ENCODE measurements at regions not wholly inside any gene's neighbourhood (a gene's known extent, or its start where the extent isn't known, plus 50 kb on each side); places are given as distances from the start of the nearest gene placed in this dataset.

GRCh38 chr2:6294791-6295190, 570.9 kb downstream of the CMPK2 start:
- Histone ChIP-seq H3K79me2 (ENCODE audit: insufficient read depth, low read length) (no peaks in the 10 kb centered on the region), H3K27me3 (ENCODE audit: insufficient read depth, low read length, poor library complexity, severe bottlenecking) (no peaks in the 10 kb centered on the region), H3K4me3 (ENCODE audit: low read length, poor library complexity, severe bottlenecking) (no peak overlapping the region), H2AFZ (ENCODE audit: low read length) (no peak overlapping the region), H3K4me1 (ENCODE audit: insufficient read depth, low read length, poor library complexity, severe bottlenecking) (no peaks in the 10 kb centered on the region), H3K9me3 (ENCODE audit: insufficient read depth, low read depth, low read length) (peaks cover 3% of the 10 kb centered on the region; the same call in 1 of the 2 replicates), H3K36me3 (ENCODE audit: insufficient read depth, low read length) (no peaks in the 10 kb centered on the region), H3F3A (ENCODE audit: low read depth) (no peaks in the 10 kb centered on the region), H3K4me2 (ENCODE audit: low read depth, low read length, poor library complexity, severe bottlenecking) (no peak overlapping the region), H3K9ac (ENCODE audit: low read depth, low read length, poor library complexity, severe bottlenecking) (no peak overlapping the region), H4K20me1 (ENCODE audit: insufficient read depth, low read length, poor library complexity, severe bottlenecking) (no peaks in the 10 kb centered on the region), H3K9me2 (replicated peaks; ENCODE audit: low read depth, low read length) (no peaks in the 10 kb centered on the region)
- no peak for TF ChIP-seq CTCF (conservative IDR thresholded peaks at IDR 0.05; ENCODE audit: low read length)
- no peak for TF ChIP-seq EZH2phosphoT487 (IDR thresholded peaks at IDR 0.05; ENCODE audit: borderline replicate concordance)

- H2AFZ ChIP-seq (ENCODE audit: low read length), result no peak overlapping the region
- no peaks in the 10 kb centered on the region for H4K20me1 ChIP-seq (ENCODE audit: insufficient read depth, low read length, poor library complexity, severe bottlenecking)
- no peak overlapping the region for H3K9ac ChIP-seq (ENCODE audit: low read depth, low read length, poor library complexity, severe bottlenecking)
- TF ChIP-seq CTCF (conservative IDR thresholded peaks at IDR 0.05; ENCODE audit: low read length) (no peak), EZH2phosphoT487 (IDR thresholded peaks at IDR 0.05; ENCODE audit: borderline replicate concordance) (no peak)
- no peaks in the 10 kb centered on the region for H3K9me2 ChIP-seq (replicated peaks; ENCODE audit: low read depth, low read length)
- H3K36me3 ChIP-seq (ENCODE audit: insufficient read depth, low read length), result no peaks in the 10 kb centered on the region
- no peaks in the 10 kb centered on the region for H3K4me1 ChIP-seq (ENCODE audit: insufficient read depth, low read length, poor library complexity, severe bottlenecking)
- no peaks in the 10 kb centered on the region for H3F3A ChIP-seq (ENCODE audit: low read depth)
- H3K9me3 ChIP-seq (ENCODE audit: insufficient read depth, low read depth, low read length), result no peaks in the 10 kb centered on the region; the same call in 1 of the 2 replicates
- H3K4me2 ChIP-seq (ENCODE audit: low read depth, low read length, poor library complexity, severe bottlenecking), result no peak overlapping the region
- no peaks in the 10 kb centered on the region for H3K79me2 ChIP-seq (ENCODE audit: insufficient read depth, low read length)
- H3K4me3 ChIP-seq (ENCODE audit: low read length, poor library complexity, severe bottlenecking), result no peak overlapping the region
- no peaks in the 10 kb centered on the region for H3K27me3 ChIP-seq (ENCODE audit: insufficient read depth, low read length, poor library complexity, severe bottlenecking)
Observed at GRCh38 chr2:6297238-6297637, 568.5 kb downstream of the CMPK2 start.

DNA sequence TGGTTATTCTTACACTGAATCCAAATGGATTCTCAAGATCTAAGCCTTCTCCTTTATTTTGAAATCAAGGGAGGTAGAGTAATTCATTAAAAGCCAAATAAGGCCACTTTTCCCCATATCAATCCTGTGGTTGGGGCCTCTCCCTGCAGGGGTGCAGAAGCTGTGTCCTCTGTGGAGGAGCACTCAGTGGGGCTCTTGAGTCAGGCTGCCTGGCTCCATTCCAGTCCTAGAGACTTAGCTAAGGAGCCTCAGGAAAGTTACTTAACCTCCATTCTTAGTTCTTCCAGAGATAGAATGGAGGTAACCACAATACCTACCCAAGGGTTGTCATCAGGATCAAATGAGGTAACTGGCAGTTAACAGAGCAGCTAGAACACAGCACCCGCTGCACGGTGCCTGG, 564.3 kb downstream of the CMPK2 start:
- Histone ChIP-seq H3K4me2 (ENCODE audit: low read depth, low read length, poor library complexity, severe bottlenecking) (no peak overlapping the region), H3K9me2 (replicated peaks; ENCODE audit: low read depth, low read length) (no peaks in the 10 kb centered on the region), H3F3A (ENCODE audit: low read depth) (no peaks in the 10 kb centered on the region)

More for the DNA sequence above, 564.3 kb downstream of the CMPK2 start:
- Histone ChIP-seq H3K9me3 (ENCODE audit: insufficient read depth, low read depth, low read length) (no peaks in the 10 kb centered on the region; the same call in 1 of the 2 replicates), H3K79me2 (ENCODE audit: insufficient read depth, low read length) (no peaks in the 10 kb centered on the region), H3K9ac (ENCODE audit: low read depth, low read length, poor library complexity, severe bottlenecking) (no peak overlapping the region), H3K4me1 (ENCODE audit: insufficient read depth, low read length, poor library complexity, severe bottlenecking) (no peaks in the 10 kb centered on the region), H4K20me1 (ENCODE audit: insufficient read depth, low read length, poor library complexity, severe bottlenecking) (no peaks in the 10 kb centered on the region), H2AFZ (ENCODE audit: low read length) (no peak overlapping the region), H3K4me3 (ENCODE audit: low read length, poor library complexity, severe bottlenecking) (no peak overlapping the region), H3K36me3 (ENCODE audit: insufficient read depth, low read length) (no peaks in the 10 kb centered on the region), H3K27me3 (ENCODE audit: insufficient read depth, low read length, poor library complexity, severe bottlenecking) (no peaks in the 10 kb centered on the region)
- TF ChIP-seq CTCF (conservative IDR thresholded peaks at IDR 0.05; ENCODE audit: low read length), result no peak
- TF ChIP-seq EZH2phosphoT487 (IDR thresholded peaks at IDR 0.05; ENCODE audit: borderline replicate concordance), result no peak

Measured in Loucy (cell line).